ENCODE measurements at regions not wholly inside any gene's neighbourhood (a gene's known extent, or its start where the extent isn't known, plus 50 kb on each side); places are given as distances from the start of the nearest gene placed in this dataset.

DNA sequence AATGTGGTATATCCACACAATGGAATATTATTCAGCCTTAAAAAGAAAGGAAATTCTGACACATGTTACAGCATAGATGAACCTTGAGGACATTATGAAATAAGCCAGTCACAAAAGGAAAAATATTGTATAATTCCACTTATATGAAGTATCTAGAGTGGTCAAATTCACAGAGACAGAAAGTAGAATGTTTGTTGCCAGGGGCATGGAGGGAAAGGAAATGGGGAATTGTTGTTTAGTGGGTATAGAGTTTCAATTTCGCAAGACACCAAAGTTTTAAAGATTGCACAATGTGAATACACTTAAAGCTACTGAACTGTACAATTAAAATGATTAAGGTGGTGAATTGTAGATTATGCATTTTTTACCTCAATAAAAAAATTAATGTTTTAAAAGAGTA is 92.9 kb downstream of the TXNL1 start:
- H3K4me3 ChIP-seq (ENCODE audit: low read depth, low read length): no peak overlapping the region
- TF ChIP-seq CTCF (IDR thresholded peaks at IDR 0.05; ENCODE audit: control insufficient read depth, extremely low read depth, insufficient read depth): no peak
- no peak for DNase-seq (ENCODE audit: low read depth)

DNA sequence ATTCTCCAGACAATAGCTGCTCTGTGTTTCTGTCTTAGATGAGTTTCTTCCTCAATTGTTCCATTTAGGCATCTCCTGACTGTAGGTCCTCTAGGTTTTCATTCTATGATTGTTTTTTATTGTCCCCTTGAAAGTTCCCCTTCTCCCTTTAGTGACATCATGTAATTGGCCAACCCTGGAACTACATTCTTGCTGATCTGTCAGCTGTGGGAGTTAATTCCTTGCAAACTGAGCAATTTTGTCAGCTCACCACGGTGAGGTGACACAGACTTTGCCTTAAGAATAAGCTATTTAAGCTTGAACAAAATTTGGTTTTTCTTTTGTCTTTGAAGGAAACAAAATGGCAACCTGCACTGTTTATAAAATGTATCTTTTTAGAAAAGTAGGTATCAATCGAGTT is 95.9 kb downstream of the TXNL1 start:
- no peak overlapping the region for H3K4me3 ChIP-seq (ENCODE audit: low read depth, low read length)
- DNase-seq (ENCODE audit: low read depth): no peak
- no peak for TF ChIP-seq CTCF (IDR thresholded peaks at IDR 0.05; ENCODE audit: control insufficient read depth, extremely low read depth, insufficient read depth)

GRCh38 chr18:56541793-56542192 is 96.6 kb downstream of the TXNL1 start:
- DNase-seq (ENCODE audit: low read depth): no peak
- no peak for TF ChIP-seq CTCF (IDR thresholded peaks at IDR 0.05; ENCODE audit: control insufficient read depth, extremely low read depth, insufficient read depth)
- H3K4me3 ChIP-seq (ENCODE audit: low read depth, low read length): no peak overlapping the region

GRCh38 chr18:56541340-56541739 is 97.1 kb downstream of the TXNL1 start:
- no peak for TF ChIP-seq CTCF (IDR thresholded peaks at IDR 0.05; ENCODE audit: control insufficient read depth, extremely low read depth, insufficient read depth)
- no peak overlapping the region for H3K4me3 ChIP-seq (ENCODE audit: low read depth, low read length)
- DNase-seq (ENCODE audit: low read depth): no peak

- H3K4me3 ChIP-seq (ENCODE audit: low read depth, low read length): no peak overlapping the region
- TF ChIP-seq CTCF (IDR thresholded peaks at IDR 0.05; ENCODE audit: control insufficient read depth, extremely low read depth, insufficient read depth): no peak
- DNase-seq (ENCODE audit: low read depth): no peak
Observed at GRCh38 chr18:56538746-56539145, 99.6 kb downstream of the TXNL1 start.

DNA sequence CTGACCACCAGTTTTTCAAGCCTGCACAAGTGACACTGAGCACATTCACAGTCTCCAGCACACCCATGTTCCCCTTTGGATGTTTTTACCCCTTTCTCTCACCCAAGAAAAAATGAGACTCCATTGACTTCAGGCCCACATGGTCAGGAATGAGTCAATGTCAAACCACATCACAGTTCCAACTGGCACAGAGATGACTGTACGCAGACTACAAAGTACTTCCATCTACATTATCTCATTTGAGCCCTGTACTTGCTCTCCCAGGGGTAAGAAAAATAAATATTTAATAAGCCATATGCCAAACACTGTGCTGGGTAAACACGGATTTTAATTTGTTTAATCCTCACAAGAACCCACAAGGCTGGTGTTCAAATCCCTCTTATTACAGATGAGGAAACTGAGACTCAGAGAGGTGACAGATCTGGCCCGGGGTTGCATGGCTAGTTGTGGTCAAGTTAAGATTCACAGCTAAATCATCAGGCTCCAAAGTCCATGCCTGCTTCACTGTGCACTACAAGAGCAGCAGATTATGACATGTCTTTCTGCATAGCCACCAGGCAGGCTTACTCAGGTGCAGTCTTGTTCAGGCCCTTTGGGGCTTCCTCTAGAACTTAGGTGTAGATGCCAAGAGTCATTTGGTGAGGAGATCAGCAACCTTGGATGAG is 106.1 kb downstream of the TXNL1 start:
- no peak for DNase-seq (ENCODE audit: low read depth)
- no peak overlapping the region for H3K4me3 ChIP-seq (ENCODE audit: low read depth, low read length)
- no peak for TF ChIP-seq CTCF (IDR thresholded peaks at IDR 0.05; ENCODE audit: control insufficient read depth, extremely low read depth, insufficient read depth)

GRCh38 chr18:56522816-56523215 is 115.6 kb downstream of the TXNL1 start:
- DNase-seq (ENCODE audit: low read depth): no peak

More at GRCh38 chr18:56522816-56523215, 115.6 kb downstream of the TXNL1 start:
- no peak overlapping the region for H3K4me3 ChIP-seq (ENCODE audit: low read depth, low read length)
- no peak for TF ChIP-seq CTCF (IDR thresholded peaks at IDR 0.05; ENCODE audit: control insufficient read depth, extremely low read depth, insufficient read depth)

All from LNCaP clone FGC (cell line).